ENCODE measurements at regions not wholly inside any gene's neighbourhood (a gene's known extent, or its start where the extent isn't known, plus 50 kb on each side); places are given as distances from the start of the nearest gene placed in this dataset.

GRCh38 chr16:54722210-54722676, 208.4 kb upstream of the IRX5 start:
- TF ChIP-seq CTCF (IDR thresholded peaks at IDR 0.05) (no peak), EP300 (IDR thresholded peaks at IDR 0.05) (no peak), POLR2A (IDR thresholded peaks at IDR 0.05) (no peak), POLR2AphosphoS5 (IDR thresholded peaks at IDR 0.05) (no peak)

Data from suprapubic skin (tissue), 4 donors.